GM18867 (cell line): ENCODE measurements at regions not wholly inside any gene's neighbourhood (a gene's known extent, or its start where the extent isn't known, plus 50 kb on each side); places are given as distances from the start of the nearest gene placed in this dataset.
A peak's percentile ranks its signal among the peaks of the same experiment; 100 is the strongest.
"Not testable (repeated sequence)": the region's sequence is repeated elsewhere in the genome, so short reads cannot be mapped to it uniquely, and the experiment has no call there.

Experiments
- ATAC-seq: cut with Tn5 transposase; IDR thresholded peaks from one replicate; pipeline ENCODE4 v1.9.1; 2021; ENCODE audit warnings: mild to moderate bottlenecking, moderate library complexity; ENCODE audit not compliant: unreplicated experiment

DNA sequence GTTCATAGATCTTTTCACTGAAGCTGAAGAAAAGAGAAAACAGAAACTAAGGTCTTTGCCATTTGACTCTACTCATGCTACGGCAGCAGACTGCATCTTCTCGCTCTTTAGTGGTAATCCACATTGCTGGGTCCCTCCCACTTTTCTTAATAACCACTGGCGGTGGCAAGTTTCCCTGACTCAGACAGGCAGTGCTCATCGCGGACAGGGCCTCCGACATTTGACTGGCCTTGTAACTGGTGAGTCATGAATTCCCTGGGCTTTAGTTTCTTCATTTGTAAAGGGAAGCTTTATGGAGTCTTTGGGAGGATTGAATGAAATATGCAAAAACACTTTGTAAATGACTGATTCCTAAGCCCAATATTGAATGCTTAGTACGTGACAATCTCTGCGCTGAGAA, 238.2 kb upstream of the RBBP8 start:
- no peak for ATAC-seq

GRCh38 chr18:22695674-22696073, 237.5 kb upstream of the RBBP8 start:
- ATAC-seq, result no peak

DNA sequence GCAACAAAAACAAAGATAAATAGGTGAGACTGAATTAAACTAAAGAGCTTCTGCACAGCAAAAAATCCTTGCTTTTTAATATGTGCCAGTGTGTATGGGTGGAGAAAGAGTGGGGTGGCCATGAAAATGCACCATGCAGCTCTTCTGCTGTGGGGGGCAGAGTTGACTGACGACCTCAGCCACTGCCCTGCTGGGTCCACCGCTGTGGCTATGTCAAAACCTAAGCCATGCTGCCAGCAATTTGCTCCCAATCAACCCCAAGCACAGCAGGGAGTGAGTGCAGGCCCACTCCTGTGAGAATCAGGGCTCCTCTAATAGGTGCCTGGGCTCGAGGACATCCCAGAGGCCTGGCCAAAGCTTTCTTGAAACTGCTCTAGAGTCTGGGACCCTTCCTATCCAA, 235.6 kb upstream of the RBBP8 start:
- ATAC-seq, result no peak

DNA sequence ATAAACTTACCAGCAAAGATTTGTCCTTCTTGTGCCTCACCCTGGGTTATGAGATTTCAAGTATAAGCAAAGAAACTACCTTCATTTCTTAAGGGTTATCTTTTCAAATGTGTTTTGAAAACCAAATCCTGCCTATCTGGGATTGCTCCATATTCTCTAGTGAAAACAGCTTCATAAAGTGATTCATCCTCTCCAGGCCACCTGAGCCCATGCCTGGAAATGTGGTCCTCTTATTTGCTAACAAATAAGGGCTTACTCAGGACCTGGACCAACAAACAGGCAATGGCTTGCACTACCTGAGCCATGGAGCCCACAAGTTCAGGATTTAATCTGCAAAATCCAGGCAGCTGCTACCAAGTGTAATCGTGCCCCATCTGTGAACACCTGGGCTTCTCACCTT, 234.4 kb upstream of the RBBP8 start:
- ATAC-seq, result no peak

DNA sequence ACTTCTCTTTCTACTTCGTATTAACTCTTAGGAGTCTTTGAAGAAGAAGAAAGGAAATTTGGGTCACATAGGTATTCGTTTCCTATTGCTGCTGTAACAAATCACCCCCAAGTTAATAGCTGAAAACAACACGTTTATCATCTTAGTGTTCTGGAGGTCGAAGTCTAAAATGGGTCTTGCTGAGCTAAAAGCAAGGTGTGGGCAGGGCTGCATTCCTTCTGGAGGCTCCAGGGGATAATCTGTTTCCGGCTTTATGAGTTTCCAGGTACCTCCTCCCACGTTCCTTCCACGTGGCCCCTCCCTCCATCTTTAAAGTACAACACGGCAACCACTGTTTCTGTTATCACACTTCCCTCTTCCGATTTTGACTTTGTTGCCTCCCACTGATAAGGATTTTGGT, 233.5 kb upstream of the RBBP8 start:
- ATAC-seq, result no peak

DNA sequence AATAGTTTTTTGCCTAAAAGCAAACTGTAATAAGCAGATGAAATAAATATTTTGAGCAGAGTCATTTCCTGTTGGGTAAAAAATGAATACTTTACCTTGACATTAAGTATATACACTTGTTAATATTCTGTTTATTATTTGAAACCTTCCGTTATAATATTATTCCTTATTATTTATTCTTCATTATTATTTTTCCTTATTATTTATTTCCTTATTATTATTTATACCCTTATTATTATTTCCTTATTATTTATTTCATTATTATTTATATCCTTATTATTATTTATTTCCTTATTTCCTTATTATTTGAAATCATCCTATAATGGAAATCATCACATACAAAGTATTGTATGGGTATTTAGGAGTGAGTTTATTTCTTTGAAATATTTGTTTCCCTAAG, 232.2 kb upstream of the RBBP8 start:
- no peak for ATAC-seq

GRCh38 chr18:22701326-22701725, 231.8 kb upstream of the RBBP8 start:
- ATAC-seq, result no peak

DNA sequence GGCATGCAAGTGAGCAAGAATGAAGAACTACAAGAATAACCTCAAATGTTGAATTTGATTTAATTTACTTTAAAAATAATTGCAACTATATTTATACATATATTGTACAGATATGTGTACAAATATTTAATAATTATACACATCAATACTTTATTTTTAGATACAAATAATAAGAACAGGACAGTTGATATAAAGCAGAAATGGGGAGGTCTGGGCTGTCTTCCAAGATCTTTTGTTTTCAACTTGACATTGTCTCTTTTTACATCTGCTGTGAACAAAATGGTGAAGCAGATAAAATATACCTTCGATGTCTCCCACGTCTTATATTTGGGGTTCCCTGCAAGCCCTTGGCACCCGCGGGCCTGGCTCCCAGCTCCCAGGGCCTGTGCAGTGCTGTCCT, 231.3 kb upstream of the RBBP8 start:
- ATAC-seq, result no peak

DNA sequence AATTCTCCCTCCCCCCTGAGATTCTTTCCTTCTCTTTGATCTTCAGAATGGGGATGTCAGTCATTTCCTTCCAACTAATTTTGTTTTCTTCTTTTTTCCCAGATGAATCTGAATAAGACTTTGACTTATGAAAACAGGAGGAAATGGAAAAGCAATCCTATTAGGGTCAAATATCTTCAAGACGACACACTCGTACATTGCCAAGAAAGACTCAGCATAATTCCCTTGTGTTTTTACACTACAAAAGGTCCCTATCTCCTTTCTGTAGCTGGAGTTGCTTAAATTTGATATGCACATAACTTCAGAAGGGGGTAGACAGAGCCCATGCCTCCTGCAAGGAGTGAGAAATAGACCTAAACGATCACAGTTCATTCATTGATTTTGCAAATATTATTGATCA, 230.3 kb upstream of the RBBP8 start:
- no peak for ATAC-seq

DNA sequence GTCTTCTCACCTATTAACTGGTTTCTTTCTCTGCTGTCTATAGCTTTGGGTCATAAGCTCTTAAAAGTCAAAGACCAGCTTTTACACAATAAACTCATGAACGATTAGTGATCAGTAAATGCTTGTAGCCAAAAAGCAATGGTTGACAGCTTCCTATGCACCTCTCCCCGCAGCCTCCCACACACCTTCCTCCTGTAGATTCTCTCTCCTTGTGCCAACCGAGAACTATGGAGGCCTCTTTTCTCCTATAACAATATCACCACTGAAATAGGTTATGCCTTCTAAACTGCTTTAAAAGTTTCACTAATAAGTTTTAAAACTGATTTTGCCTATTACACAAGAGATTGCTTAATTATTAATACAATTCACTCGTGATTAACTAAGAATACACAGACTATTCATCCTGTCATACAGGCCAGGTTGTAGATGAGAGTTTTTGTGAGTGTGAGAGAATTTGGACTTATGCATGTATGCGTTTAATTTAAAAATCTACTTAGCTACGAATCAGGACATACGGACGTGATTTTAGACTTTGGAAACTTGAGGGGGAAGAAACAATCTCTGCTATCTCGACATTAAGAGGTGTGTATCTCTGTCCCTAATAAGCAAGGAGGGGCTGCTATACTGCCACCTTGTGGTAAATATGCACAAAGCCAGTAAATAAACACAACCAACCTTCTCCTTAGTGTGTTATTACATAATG, 229.1 kb upstream of the RBBP8 start:
- ATAC-seq, result peak; percentile 71

DNA sequence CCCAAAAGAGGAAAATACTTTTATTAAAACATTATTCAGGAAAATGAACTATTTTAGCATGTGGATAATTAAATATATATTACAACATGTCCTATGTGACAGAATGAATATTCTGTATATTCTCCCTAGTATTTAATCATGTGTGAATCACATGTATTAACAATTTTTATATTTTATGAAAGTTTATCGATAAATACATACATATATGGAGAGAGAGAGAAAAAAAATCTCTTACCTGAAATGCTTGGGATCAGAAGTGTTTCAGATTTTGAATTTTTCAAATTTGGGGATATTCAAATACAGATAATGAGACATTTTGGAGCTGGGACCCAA, 228.6 kb upstream of the RBBP8 start:
- no peak for ATAC-seq

GRCh38 chr18:22705328-22705727, 227.8 kb upstream of the RBBP8 start:
- no peak for ATAC-seq

- ATAC-seq, result not testable (repeated sequence)
Observed at GRCh38 chr18:22706025-22706424, 227.1 kb upstream of the RBBP8 start.

GRCh38 chr18:22709288-22710060, 223.7 kb upstream of the RBBP8 start:
- no peak for ATAC-seq

DNA sequence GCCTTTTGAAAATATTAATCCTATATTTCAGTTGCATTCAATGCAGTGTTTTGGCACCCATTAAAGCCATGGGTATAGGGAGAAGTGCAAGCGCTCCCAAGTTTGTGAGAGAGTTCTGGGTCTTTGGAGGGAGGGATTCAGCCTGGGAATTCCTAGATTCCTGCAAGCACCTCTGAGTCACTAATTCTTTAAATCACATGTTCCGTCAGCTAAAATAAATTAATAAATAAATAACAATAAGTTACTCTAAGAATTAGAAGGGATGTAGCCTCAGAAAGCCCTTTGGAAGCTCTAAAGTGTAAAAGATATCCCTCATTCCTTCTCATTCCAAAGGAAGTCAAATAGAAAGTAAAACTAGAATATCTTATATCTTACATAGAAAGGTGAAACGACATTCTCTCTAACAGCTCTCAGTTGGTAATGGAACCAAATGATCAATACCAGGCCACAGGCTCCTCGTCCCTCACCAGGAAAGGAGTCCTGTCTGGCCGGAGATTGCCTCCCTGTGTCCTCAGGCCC, 222.4 kb upstream of the RBBP8 start:
- no peak for ATAC-seq

DNA sequence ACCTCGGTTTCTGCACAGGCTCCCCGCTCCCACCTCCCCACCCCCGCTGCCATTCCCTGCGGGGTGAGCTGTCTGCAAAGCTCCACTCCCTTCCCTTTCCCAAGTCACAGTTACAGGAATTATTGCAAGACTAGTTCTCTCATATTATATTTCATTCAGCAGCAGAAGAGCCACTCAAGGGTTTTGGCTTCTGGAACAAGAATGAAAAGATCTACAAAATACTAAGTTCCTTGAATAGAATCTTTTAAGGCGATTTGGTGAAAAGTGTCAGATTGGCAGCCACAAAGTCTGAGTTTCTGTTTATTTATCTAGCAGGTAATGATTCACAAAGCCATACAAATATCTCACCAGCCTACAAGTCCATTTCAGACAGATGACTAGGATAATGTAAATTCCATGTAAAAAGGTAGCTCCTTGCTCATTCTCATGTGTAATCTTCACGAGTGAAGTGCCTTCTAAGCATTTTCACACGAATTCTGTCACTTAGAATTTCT, 221.9 kb upstream of the RBBP8 start:
- no peak for ATAC-seq

GRCh38 chr18:22713511-22713910, 219.6 kb upstream of the RBBP8 start:
- no peak for ATAC-seq

DNA sequence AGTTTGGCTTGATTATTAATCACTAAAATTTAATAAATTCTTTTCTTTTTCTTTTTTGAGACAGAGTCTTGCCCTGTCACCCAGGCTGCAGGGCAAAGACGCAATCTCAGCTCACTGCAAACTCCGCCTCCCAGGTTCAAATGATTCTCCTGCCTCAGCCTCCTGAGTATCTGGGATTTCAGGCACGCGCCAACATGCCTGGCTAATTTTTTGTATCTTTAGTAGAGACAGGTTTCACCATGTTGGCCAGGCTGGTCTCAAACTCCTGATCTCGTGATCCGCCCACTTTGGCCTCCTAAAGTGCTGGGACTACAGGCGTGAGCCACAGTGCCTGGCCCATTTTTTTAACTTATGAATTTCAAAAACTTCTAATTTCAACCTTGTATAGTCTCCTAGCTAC, 215.6 kb upstream of the RBBP8 start:
- ATAC-seq, result not testable (repeated sequence)

DNA sequence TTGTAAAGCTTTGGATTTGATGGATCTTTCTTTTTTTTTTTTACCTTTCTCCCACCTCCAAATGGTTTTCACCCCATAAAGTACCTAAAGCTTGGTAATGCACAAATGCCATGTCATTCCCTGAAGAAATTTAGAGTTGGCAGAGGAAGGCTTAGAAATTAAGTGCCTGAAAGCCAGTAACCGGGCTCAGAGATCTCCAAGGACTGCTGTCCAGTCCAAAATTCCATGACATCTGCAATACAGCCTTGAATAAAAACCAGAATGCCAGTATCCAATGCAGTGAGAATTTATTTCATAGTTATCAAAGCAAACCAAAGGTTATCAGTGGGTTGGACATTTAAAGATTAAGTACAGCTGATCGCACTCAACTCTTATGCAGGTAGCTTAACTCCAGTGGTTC, 209.9 kb upstream of the RBBP8 start:
- ATAC-seq, result no peak

DNA sequence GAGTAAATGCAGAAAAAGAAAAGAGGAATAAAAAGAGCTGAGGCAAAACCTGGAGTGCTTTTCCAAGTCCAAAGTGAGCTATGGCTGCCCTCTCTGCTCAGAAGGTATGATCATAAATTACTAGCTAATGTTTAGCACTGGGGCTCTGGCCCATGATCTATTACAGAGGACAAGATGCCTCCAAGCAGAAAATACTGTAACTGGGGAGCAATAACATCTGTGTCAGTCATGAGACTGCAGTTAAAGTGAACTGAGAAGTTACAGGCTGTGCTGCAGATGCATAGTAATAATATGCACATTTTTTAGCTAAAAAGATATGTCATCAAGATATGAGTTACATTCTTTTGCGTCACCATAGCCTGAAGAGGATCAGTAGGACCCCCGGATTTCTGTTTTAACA, 209.4 kb upstream of the RBBP8 start:
- no peak for ATAC-seq

GRCh38 chr18:22726469-22726868, 206.7 kb upstream of the RBBP8 start:
- ATAC-seq, result no peak

- no peak for ATAC-seq
Observed at GRCh38 chr18:22728016-22728415, 205.1 kb upstream of the RBBP8 start.
